ENCODE measurements at regions not wholly inside any gene's neighbourhood (a gene's known extent, or its start where the extent isn't known, plus 50 kb on each side); places are given as distances from the start of the nearest gene placed in this dataset.

DNA sequence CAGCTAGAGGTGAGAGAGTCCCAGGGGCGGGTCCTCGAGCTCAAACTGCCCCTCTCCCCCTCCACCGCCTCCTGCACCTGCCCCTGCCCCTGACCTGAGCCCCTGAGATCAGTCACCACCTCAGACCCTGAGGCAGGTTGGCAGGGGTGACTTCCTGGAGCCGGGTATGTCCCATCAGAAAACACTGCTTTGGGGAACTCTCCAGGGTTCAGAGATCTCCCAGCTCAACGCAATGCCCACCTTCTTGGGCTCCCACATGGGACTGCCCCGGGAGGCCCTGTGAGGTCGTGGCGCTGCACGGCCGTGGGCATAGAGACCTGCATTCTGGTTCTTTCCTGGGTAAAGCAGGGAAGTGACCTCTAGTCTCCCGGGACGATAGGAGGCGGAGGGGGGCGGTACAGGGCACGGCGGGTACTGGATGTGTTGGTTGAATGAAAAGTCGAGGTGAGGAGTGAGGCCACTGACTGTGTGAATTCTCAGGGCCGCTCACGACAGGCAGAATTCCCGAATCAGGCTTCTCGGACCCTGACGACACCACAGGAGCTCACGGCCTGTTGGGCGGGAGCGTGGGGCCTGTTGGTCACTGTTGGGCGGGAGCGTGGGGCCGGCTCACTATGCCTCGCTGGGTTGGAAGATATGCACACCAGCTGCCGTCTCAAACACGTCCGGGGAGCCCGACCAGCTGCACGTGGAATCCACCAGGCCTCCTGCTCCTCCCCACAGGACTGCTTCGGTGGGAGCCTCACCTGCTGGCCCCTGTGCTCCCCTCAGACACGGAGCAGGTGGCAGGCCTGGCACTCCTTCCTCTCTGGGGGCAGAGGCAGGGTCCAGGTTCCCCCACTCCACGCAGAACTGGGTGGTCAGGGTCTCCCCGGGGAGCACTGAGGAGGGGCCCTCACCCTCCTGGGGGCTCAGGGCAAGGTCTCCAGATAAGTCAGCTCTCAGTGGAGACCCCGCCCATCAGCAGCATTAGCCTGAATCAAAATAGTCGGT, 178.0 kb upstream of the PPP1R26 start:
- TF ChIP-seq, protein P1, sequence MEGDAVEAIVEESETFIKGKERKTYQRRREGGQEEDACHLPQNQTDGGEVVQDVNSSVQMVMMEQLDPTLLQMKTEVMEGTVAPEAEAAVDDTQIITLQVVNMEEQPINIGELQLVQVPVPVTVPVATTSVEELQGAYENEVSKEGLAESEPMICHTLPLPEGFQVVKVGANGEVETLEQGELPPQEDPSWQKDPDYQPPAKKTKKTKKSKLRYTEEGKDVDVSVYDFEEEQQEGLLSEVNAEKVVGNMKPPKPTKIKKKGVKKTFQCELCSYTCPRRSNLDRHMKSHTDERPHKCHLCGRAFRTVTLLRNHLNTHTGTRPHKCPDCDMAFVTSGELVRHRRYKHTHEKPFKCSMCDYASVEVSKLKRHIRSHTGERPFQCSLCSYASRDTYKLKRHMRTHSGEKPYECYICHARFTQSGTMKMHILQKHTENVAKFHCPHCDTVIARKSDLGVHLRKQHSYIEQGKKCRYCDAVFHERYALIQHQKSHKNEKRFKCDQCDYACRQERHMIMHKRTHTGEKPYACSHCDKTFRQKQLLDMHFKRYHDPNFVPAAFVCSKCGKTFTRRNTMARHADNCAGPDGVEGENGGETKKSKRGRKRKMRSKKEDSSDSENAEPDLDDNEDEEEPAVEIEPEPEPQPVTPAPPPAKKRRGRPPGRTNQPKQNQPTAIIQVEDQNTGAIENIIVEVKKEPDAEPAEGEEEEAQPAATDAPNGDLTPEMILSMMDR (IDR thresholded peaks at IDR 0.05): no peak
- no peak for TF ChIP-seq POLR2A (IDR thresholded peaks at IDR 0.05)
